IPS DF 4.7 (cell line): ENCODE measurements at regions not wholly inside any gene's neighbourhood (a gene's known extent, or its start where the extent isn't known, plus 50 kb on each side); places are given as distances from the start of the nearest gene placed in this dataset.
"Not testable (repeated sequence)": the region's sequence is repeated elsewhere in the genome, so short reads cannot be mapped to it uniquely, and the experiment has no call there.

Experiments
- DNase-seq: peaks from one replicate; pipeline ENCODE4 v3.0.0-alpha.2; 2013; ENCODE audit warnings: low spot score; ENCODE audit errors: extremely low read depth

GRCh38 chr5:33065131-33065530, 354.0 kb downstream of the NPR3 start:
- no peak for DNase-seq

GRCh38 chr5:33067291-33067690, 356.2 kb downstream of the NPR3 start:
- no peak for DNase-seq

- no peak for DNase-seq
Measured at GRCh38 chr5:33068786-33069185, 357.7 kb downstream of the NPR3 start.

- DNase-seq = no peak
Measured at GRCh38 chr5:33072296-33072695, 361.2 kb downstream of the NPR3 start.

GRCh38 chr5:33072726-33073125, 361.6 kb downstream of the NPR3 start:
- no peak for DNase-seq

GRCh38 chr5:33073881-33074327, 362.8 kb downstream of the NPR3 start:
- no peak for DNase-seq

GRCh38 chr5:33074548-33074947, 363.4 kb downstream of the NPR3 start:
- DNase-seq = no peak

- DNase-seq = no peak
Measured at GRCh38 chr5:33075731-33076130, 364.6 kb downstream of the NPR3 start.

GRCh38 chr5:33079548-33079947, 361.2 kb upstream of the TARS1 start:
- no peak for DNase-seq

GRCh38 chr5:33080287-33080686, 360.5 kb upstream of the TARS1 start:
- DNase-seq = no peak

GRCh38 chr5:33088176-33088575, 352.6 kb upstream of the TARS1 start:
- DNase-seq = no peak

- DNase-seq = no peak
Measured at GRCh38 chr5:33091571-33092363, 349.0 kb upstream of the TARS1 start.

- no peak for DNase-seq
Measured at GRCh38 chr5:33092719-33093118, 348.0 kb upstream of the TARS1 start.

GRCh38 chr5:33102551-33102950, 338.2 kb upstream of the TARS1 start:
- no peak for DNase-seq

GRCh38 chr5:33105521-33105941, 335.2 kb upstream of the TARS1 start:
- no peak for DNase-seq

- not testable (repeated sequence) for DNase-seq
Measured at GRCh38 chr5:33110496-33110895, 330.3 kb upstream of the TARS1 start.

GRCh38 chr5:33114361-33114760, 326.4 kb upstream of the TARS1 start:
- DNase-seq = no peak

- no peak for DNase-seq
Measured at GRCh38 chr5:33115467-33115866, 325.3 kb upstream of the TARS1 start.

GRCh38 chr5:33118761-33119415, 321.9 kb upstream of the TARS1 start:
- no peak for DNase-seq

GRCh38 chr5:33120671-33121070, 320.1 kb upstream of the TARS1 start:
- no peak for DNase-seq

- DNase-seq = no peak
Measured at GRCh38 chr5:33129309-33129708, 311.5 kb upstream of the TARS1 start.

GRCh38 chr5:33136785-33137184, 304.0 kb upstream of the TARS1 start:
- no peak for DNase-seq

- DNase-seq = not testable (repeated sequence)
Measured at GRCh38 chr5:33138145-33138544, 302.6 kb upstream of the TARS1 start.
